LNCAP (cell line): ENCODE measurements at regions not wholly inside any gene's neighbourhood (a gene's known extent, or its start where the extent isn't known, plus 50 kb on each side); places are given as distances from the start of the nearest gene placed in this dataset.

ENCODE experiments used
- CTCF ChIP-seq: fragments of 450-650 bp; IDR thresholded peaks from 2 replicates; pipeline ENCODE4 v1.5.1; 2017; ENCODE audit warnings: mild to moderate bottlenecking

DNA sequence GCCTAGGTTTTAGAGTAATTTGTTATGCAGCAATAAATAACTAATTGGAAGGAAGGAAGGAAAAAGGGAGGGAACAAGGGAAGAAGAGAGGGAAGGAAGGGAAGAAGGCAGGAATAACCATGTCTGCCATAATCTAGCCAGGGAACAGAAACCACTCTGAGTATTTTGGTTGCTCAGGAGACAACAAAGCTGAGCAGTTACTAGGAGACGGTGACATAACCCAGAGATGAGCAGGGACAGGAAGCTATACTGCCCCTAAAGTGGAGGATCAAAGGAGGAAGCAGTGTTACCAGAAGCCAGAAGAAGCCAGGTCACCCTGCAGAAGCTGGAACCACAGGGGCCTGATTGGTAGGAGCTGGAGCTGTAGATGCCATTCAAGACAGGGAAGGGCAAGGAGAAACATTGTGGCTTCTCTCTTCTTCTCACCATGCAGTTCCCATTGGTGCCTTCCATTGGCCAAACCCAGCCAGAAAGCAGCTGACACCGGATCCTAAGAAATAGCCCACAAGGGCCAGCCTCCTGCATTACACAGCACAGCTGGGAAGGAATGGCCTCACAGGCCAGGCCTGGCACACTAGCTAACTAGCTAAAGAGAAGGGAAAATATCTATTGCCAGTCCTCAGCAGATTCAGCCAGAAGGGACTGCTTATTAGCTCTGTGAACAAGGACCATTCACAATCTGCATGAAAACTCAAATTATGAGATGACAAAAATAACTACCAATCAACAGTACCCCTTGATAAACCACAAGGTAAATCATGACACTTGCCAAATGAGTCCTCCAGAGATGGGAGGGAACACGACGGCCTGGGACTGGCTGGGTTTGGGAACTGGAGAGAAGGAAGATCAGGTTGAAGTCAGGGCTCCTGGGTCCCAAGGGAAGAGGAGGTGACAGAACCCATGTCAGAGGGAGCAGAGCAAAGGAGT, 184.5 kb upstream of the NFE2L3 start:
- TF ChIP-seq CTCF: no peak

DNA sequence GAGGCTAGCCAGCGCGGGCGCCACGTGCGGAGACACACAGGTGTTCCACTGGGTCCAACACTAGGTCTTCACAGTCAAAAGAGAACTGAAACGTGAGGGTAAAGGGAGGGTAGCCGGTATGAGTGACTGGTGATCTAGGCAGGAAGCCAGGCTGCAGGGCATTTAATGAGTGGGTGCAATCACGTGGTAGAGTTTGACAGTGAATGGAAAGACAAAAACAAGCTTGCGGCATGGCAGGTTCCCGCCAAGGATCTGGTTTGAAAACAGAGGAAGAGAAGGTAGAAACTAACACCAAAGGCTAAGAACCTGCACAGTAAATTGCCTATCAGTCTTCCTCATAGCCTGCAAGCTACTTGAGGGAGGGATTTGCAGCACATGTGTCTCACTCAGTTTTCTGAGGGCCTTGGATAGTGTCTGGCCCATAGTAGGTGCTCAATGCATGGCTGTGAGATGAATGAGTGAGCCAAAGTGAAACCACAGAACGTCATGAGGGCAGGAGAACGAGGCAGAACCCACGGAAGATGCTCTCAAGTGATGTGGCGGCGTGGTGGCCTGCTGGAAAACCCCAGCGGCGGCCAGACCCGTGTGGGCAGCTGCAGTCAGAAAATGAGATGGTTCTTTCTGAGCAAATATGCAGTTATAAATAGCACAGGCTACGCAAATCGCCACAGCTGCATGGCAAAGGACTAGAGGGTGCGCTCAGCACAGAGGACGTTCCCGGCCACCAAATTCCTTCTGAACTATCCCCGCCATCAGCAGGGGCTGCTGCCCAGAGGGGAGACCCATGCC, 183.6 kb upstream of the NFE2L3 start:
- TF ChIP-seq CTCF: no peak

- no peak for TF ChIP-seq CTCF
These were observed 181.6 kb upstream of the NFE2L3 start for GRCh38 chr7:25970356-25970755.

GRCh38 chr7:25970911-25971310, 181.1 kb upstream of the NFE2L3 start:
- no peak for TF ChIP-seq CTCF

DNA sequence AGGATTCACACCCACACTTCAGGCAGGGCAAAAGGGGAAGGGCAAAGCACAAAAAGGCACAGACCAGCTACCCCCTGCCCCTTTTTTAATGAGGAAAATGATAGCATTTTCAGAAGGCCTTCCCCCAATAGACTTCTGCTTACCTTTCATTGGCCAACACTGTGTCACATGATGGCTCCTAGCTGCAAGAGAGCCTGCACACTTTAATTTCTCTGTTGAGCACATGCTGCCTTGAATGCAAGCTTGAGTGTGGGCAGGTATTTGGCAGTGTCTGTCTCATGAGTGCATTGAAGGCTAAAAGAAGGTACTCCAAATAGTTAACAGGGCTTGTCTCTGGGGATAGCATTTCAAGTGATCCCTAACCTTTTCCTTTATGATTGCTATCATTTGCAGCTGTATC, 175.4 kb upstream of the NFE2L3 start:
- no peak for TF ChIP-seq CTCF

- TF ChIP-seq CTCF: no peak
These were observed 173.5 kb upstream of the NFE2L3 start for GRCh38 chr7:25978466-25978865.

GRCh38 chr7:25979605-25980004, 172.4 kb upstream of the NFE2L3 start:
- TF ChIP-seq CTCF: no peak
